GM19467 (cell line): ENCODE measurements at regions not wholly inside any gene's neighbourhood (a gene's known extent, or its start where the extent isn't known, plus 50 kb on each side); places are given as distances from the start of the nearest gene placed in this dataset.
"Not testable (repeated sequence)": the region's sequence is repeated elsewhere in the genome, so short reads cannot be mapped to it uniquely, and the experiment has no call there.

Experiments used
- ATAC-seq: cut with Tn5 transposase; IDR thresholded peaks from one replicate; pipeline ENCODE4 v1.9.1; 2021; ENCODE audit warnings: mild to moderate bottlenecking, moderate library complexity; ENCODE audit not compliant: unreplicated experiment

DNA sequence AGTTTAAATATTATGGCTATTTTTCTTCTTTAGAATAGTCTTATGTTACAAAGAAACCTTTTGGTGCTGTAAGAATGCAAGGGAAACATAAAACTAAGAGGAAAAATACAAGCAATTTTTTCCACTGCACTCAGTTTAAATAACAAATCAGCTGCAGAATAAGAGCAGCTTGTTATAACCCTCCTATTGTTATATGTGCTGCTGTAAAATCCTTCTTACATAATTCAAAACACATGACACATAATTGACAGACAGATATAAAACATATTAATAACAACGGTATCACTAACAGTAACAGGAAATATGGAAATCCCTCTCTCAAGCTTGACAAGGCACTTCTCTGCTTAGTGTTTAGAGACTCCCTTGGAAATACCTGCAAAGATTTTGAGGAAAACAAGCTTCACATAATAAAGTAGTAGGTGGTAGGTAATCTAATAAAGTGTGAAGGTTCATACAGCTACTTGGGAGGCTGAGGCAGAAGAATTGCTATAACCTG is 385.3 kb upstream of the HS3ST1 start:
- no peak for ATAC-seq

DNA sequence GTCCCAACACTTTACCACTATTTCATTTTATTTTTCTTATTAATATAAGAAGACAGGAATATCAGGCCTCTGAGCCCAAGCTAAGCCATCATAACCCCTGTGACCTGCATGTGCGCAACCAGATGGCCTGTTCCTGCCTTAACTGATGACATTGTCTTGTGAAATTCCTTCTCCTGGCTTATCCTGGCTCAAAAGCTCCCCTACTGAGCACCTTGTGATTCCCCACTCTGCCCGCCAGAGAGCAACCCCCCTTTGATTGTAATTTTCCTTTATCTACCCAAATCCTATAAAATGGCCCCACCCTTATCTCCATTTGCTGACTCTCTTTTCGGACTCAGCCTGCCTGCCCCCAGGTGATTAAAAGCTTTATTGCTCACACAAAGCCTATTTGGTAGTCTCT is 382.8 kb upstream of the HS3ST1 start:
- not testable (repeated sequence) for ATAC-seq

GRCh38 chr4:11805842-11806241 is 377.1 kb upstream of the HS3ST1 start:
- no peak for ATAC-seq

DNA sequence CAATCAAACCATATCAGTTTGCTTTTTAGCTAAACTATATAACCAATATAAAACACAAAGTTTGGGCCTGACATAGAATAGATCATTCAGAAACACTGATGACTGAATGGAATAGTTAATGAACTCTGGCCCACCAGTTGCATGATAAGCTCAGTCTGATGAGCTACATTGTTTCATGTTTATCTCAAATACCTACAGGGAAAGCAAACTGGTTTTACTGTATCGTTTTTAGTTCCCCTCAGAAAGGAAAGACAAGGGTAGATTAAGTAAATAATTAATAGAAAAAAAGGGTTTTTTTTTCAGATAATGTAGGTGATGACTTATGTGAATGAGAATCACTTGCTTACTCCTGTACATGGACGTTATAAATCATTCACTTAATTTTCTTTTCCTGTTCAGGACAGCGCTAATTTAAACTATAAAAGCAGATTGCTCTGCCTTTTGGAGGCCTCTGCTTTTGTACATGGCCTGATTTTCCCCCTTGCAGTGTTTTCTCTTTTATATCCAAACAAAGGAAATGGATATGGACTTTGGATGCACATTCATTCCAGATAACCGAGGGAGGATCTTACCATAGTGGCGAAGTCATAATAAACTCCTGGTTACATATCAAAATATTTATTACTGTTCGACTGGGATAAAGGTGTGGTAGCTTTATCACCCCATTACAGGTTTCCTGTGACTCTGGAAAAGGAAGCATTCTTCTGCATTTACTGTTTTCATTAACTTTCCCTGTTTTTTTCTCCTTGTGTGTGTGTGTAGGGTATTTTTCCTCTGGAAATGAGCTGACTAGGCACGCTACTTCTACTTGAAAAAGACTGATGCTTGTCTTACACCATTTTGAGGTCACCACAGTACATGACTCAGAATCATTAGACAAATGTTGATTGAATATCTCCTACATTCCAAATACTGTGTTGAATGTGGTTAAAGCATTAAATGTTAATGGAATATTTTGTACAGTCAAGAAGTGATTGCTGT is 373.1 kb upstream of the HS3ST1 start:
- no peak for ATAC-seq

DNA sequence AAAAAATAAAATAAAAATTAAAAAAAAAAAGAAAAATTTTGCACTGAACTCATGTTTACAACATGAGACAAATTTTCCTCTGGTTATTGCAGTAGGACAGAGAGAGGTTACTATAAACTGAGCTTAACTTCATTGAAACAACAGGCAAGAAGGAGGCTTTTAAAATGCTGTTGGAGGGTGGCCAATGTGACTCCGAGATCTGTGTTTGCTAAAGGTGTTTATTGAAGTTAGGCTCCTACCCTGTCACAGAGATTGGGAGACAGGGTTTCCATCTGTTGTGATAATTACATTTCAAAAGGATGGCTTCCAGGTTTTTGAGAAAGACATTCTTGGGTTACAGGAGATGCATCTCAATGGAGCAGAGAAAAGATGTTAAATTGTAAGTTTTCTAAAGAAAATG is 370.5 kb upstream of the HS3ST1 start:
- no peak for ATAC-seq

- no peak for ATAC-seq
Observed at GRCh38 chr4:11791797-11792196, 363.1 kb upstream of the HS3ST1 start.

DNA sequence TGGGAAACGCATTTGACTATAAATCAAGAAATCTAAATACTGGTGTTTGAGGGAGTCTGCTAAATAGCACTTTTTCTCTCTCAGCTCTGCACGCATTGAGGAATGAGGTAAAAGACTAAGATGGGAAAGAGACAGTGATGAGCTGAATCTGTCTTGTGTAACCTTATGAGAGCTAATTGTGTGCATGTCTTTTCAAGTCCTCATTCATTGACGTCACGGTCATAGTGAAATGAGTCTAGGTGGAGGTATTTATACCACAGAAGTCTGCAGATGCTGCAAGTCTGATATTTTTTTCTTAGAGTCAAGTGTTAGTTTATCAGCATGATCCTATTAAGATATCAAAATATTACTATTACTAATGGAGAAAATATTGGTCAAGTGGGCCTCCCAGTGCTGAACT is 361.5 kb upstream of the HS3ST1 start:
- no peak for ATAC-seq

- no peak for ATAC-seq
Observed at GRCh38 chr4:11783588-11783987, 354.9 kb upstream of the HS3ST1 start.

DNA sequence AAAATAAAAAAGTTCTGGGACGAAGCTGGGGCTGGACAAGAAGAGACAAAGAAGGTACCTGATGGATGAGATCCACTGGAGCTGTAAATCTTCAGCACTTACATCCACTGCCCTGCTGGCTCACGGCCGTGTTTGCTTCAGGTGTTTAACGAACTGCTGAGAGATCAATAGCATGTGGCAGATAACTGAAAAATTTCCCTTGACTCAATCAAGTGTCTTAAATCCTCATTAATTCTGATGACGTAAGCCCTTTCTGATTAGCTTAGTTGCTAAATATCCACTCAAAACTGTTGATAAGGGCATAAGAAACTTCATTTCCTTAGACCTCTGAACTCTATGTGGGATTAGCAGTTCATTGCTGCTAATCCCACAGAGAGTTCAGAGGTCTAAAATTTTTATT is 354.2 kb upstream of the HS3ST1 start:
- ATAC-seq = no peak

GRCh38 chr4:11777447-11777846 is 348.8 kb upstream of the HS3ST1 start:
- no peak for ATAC-seq

- no peak for ATAC-seq
Observed at GRCh38 chr4:11774346-11774745, 345.7 kb upstream of the HS3ST1 start.

DNA sequence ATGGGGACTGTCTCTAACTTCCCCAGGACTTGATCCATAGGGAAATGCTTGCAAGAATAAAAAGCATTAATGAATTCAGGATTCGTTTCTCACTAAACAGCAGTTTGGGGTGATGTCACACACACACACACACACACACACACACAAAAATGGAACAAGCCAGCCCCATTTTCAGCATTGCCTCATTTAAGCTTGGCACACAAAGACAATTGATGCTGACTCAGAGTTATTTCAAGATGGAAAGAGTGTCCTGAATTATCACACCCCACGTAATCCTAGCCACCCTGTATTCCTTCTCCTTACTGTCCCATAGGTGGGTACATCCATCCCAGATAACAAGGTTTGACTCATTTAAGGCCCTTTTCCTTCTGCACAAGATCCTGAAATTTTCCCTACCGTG is 345.1 kb upstream of the HS3ST1 start:
- ATAC-seq = no peak

GRCh38 chr4:11769434-11769833 is 340.7 kb upstream of the HS3ST1 start:
- no peak for ATAC-seq

DNA sequence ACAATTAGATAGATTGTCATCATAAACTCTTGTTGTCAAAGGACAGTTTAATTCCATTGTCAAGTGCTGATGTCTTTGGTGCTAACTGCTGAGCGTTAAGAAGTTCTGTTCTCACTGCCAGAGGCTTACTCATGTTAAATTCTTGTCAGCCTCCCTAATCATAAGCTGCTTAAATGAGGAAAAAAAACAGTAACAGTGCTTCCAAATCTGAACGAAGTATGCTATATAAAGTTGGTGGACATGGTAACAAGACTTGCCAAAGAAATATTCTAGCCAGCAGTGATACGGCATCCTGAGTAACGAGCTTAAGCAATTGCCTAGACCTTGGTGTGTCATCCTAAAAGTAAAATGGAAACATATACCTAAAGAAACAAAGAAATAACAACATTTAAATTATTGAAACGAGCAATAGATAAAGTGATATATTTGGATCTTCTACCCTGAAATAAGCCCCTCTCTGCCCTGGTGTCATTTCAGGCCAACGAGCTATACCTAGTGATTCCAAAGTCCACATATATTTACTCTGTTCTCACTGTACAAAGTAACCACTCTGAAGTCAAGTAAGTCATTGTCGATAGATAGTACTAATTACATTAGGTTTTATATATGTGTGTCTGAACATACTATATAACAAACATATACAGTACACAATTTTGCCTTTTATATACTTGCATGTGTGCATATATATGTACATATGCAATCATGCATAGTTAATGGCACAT is 339.7 kb upstream of the HS3ST1 start:
- no peak for ATAC-seq

DNA sequence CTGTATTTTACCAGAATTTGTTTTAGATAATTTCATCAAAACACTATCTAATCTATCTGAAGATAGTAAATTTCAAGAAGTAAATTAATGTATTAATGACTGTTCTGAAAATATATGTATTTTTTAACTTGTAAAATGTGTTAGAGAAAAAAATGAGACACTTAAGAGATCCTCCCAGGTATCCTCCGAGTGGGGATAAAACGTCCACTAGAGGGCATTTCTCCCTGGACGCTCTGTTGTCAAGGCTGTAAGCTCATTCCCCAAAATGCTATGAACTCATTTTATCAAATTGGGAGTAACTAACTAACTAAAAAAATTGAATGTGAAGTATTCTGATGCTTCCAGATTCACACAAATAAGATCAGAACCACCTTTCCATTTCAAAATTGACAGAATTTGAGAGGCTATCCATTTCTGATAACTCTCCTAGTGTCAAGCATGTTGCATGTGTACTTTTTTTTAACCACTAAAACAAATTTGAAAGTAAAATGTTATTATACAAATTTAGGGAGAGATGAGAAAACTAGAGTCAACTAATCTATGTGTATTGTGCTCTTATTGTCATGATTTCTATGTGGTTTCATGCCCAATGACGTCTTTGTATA is 337.3 kb upstream of the HS3ST1 start:
- no peak for ATAC-seq

DNA sequence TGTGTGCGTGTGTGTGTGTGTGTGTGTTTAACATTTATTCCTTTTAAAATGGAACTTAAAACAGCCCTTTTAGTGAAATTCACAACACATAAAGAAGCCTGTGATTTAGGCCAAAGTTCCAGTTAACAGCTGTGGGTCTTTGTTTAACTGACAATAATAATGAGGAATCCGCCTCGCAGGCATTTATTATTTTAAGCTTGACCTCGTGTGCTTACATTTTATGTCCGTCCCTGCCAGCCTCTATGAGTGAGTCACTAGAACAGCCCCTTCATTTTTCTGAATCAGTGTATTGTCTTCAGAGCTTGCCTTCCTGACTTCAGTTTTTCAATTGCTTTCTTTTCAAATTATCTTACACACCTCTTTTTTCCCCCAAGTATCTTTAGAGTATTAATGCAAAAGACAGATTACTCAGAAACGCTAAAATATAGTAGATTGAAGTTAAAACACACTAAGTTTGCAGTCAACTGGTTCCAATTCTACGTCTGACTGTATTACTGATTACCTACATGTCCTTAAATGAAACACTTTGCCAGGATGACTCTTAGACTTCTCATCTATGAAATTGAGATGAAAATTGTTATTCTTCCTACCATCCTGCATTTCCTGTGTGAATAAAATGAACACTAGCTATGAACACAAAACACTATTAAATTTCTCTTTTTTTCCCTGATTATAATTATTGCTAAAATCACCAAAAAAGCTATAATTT is 319.6 kb upstream of the HS3ST1 start:
- no peak for ATAC-seq

GRCh38 chr4:11746734-11747133 is 318.0 kb upstream of the HS3ST1 start:
- ATAC-seq = no peak

GRCh38 chr4:11743976-11744375 is 315.3 kb upstream of the HS3ST1 start:
- ATAC-seq = no peak

GRCh38 chr4:11743236-11743635 is 314.5 kb upstream of the HS3ST1 start:
- no peak for ATAC-seq

GRCh38 chr4:11741190-11741652 is 312.5 kb upstream of the HS3ST1 start:
- ATAC-seq = no peak

- ATAC-seq = no peak
Observed at GRCh38 chr4:11739992-11740391, 311.3 kb upstream of the HS3ST1 start.
